T-cell (primary cell): ENCODE measurements at regions not wholly inside any gene's neighbourhood (a gene's known extent, or its start where the extent isn't known, plus 50 kb on each side); places are given as distances from the start of the nearest gene placed in this dataset.

Source experiments
- ATAC-seq, 4 experiments: fragments of 200-7000 bp in 3 of 4; fragments of 150-1000 bp in 1 of 4; cut with Tn5 transposase; replicated peaks in 1 of 4; 1 replicate in 3 of 4; 2 replicates in 1 of 4; pipeline ENCODE4 v1.10.0; 2021; ENCODE audit warnings: moderate library complexity in 3 of 4, mild to moderate bottlenecking in 2 of 4, moderate number of reproducible peaks in 1 of 4
- CTCF ChIA-PET, 2 donors: fragments of 300-600 bp; sonication (Branson Sonifier 250); formaldehyde crosslinking; loops; one replicate each; lab custom pipeline; 2022; ENCODE audit warnings: antibody characterized with exemption in 2 of 2; lab: Charles Lee
- POLR2A ChIA-PET, 2 donors: fragments of 300-600 bp; sonication (Branson Sonifier 250); formaldehyde crosslinking; loops; one replicate each; lab custom pipeline; 2022; ENCODE audit warnings: antibody characterized with exemption in 2 of 2; lab: Charles Lee
- DNase-seq, 35 experiments: peaks; one replicate each; pipeline versions ENCODE4 v3.0.0 to v3.0.0-alpha.2; 2013 to 2023
- H3K27ac ChIP-seq: one replicate; pipeline ENCODE4 v1.5.1; 2013; ENCODE audit warnings: low read length
- H3K27me3 ChIP-seq, 2 experiments: replicated peaks in 1 of 2; 1 replicate in 1 of 2; 2 replicates in 1 of 2; pipeline versions ENCODE4 v1.6.1 to v1.7.0; 2013; ENCODE audit warnings: low read length in 1 of 2, mixed read lengths in 1 of 2; ENCODE audit not compliant: control insufficient read depth in 2 of 2, insufficient read depth in 2 of 2; ENCODE audit errors: extremely low read depth in 1 of 2
- H3K36me3 ChIP-seq, 2 donors: 1 replicate in 1 of 2; 2 replicates in 1 of 2; pipeline versions ENCODE4 v1.6.1 to v1.7.0; 2013; ENCODE audit warnings: low read length in 1 of 2; ENCODE audit not compliant: control insufficient read depth in 2 of 2, insufficient read depth in 1 of 2; ENCODE audit errors: extremely low read depth in 1 of 2
- H3K4me1 ChIP-seq, 2 experiments: 1 replicate in 1 of 2; 2 replicates in 1 of 2; pipeline versions ENCODE4 v1.6.1 to v1.7.0; 2013; ENCODE audit warnings: low read length in 2 of 2, mixed read lengths in 1 of 2; ENCODE audit not compliant: insufficient read depth in 2 of 2, control insufficient read depth in 1 of 2; ENCODE audit errors: extremely low read depth in 1 of 2
- H3K4me3 ChIP-seq, 2 donors: 1 replicate in 1 of 2; 2 replicates in 1 of 2; pipeline versions ENCODE4 v1.5.1 to v1.7.0; 2013; ENCODE audit warnings: mild to moderate bottlenecking in 2 of 2, low read length in 1 of 2, moderate library complexity in 1 of 2; ENCODE audit not compliant: control insufficient read depth in 1 of 2; ENCODE audit errors: extremely low read depth in 1 of 2
- H3K9me3 ChIP-seq: 2 replicates; pipeline ENCODE4 v1.7.0; 2013
- H3K27ac Mint-ChIP-seq, 2 donors: one replicate each; pipeline ENCODE4 v1.8.0; 2020 to 2021; ENCODE audit warnings: mild to moderate bottlenecking in 2 of 2, mixed read lengths in 2 of 2
- H3K27me3 Mint-ChIP-seq, 2 donors: one replicate each; pipeline ENCODE4 v1.8.0; 2021 to 2022; ENCODE audit warnings: mixed read lengths in 2 of 2
- H3K36me3 Mint-ChIP-seq: one replicate; pipeline ENCODE4 v1.8.0; 2021; ENCODE audit warnings: mixed read lengths
- H3K4me1 Mint-ChIP-seq, 3 donors: one replicate each; pipeline ENCODE4 v1.8.0; 2020 to 2022; ENCODE audit warnings: mixed read lengths in 3 of 3, mild to moderate bottlenecking in 1 of 3
- H3K4me3 Mint-ChIP-seq, 3 donors: one replicate each; pipeline ENCODE4 v1.8.0; 2020 to 2022; ENCODE audit warnings: mild to moderate bottlenecking in 3 of 3, mixed read lengths in 3 of 3, moderate library complexity in 3 of 3
- H3K9me3 Mint-ChIP-seq, 3 donors: one replicate each; pipeline ENCODE4 v1.8.0; 2020 to 2022; ENCODE audit warnings: mixed read lengths in 3 of 3
- WGBS: methylation state at CpG from one replicate; pipeline ENCODE4 v1.1.5; 2013; ENCODE audit warnings: missing lambda C conversion rate; ENCODE audit not compliant: insufficient coverage; 5-methylcytosine and 5-hydroxymethylcytosine counted together

- WGBS: 75% methylated on average over 1 of the region's 5 CpGs
- Histone ChIP-seq H3K4me3 (no peak overlapping the region), H3K9me3 (no peaks in the 10 kb centered on the region), H3K4me1 (no peaks in the 10 kb centered on the region), H3K27ac (no peak overlapping the region), H3K27me3 (peaks cover 0 to 2% of the 10 kb centered on the region in 2 experiments), H3K36me3 (no peaks in the 10 kb centered on the region)
- CTCF ChIA-PET: no interaction called here
- H3K4me3 Mint-ChIP-seq: no peak overlapping the region
- H3K27me3 Mint-ChIP-seq: no peaks in the 10 kb centered on the region
- POLR2A ChIA-PET: no interaction called here
- no peaks in the 10 kb centered on the region for H3K36me3 Mint-ChIP-seq
- ATAC-seq (no peak), DNase-seq (no peak)
- no peaks in the 10 kb centered on the region for H3K4me1 Mint-ChIP-seq
- H3K9me3 Mint-ChIP-seq: peaks cover 0 to 7% (median 0%) of the 10 kb centered on the region in 3 donors
- H3K27ac Mint-ChIP-seq: no peak overlapping the region
Observed at GRCh38 chr12:127401536-127401935, 865.4 kb upstream of the TMEM132C start.

GRCh38 chr12:127411166-127411915 lies 855.6 kb upstream of the TMEM132C start:
- POLR2A ChIA-PET: no interaction called here
- no peak overlapping the region for H3K27ac Mint-ChIP-seq
- WGBS: 83% methylated on average over 4 of the region's 7 CpGs
- ATAC-seq (no peak), DNase-seq (no peak)
- Histone ChIP-seq H3K4me1 (no peaks in the 10 kb centered on the region), H3K9me3 (no peaks in the 10 kb centered on the region), H3K27me3 (peaks cover 0 to 3% of the 10 kb centered on the region in 2 experiments), H3K4me3 (no peak overlapping the region), H3K27ac (no peak overlapping the region), H3K36me3 (no peaks in the 10 kb centered on the region)
- no peaks in the 10 kb centered on the region for H3K27me3 Mint-ChIP-seq
- H3K4me1 Mint-ChIP-seq: no peaks in the 10 kb centered on the region
- H3K36me3 Mint-ChIP-seq: no peaks in the 10 kb centered on the region
- CTCF ChIA-PET: no interaction called here
- H3K4me3 Mint-ChIP-seq: no peak overlapping the region
- peaks cover 0 to 8% (median 0%) of the 10 kb centered on the region in 3 donors for H3K9me3 Mint-ChIP-seq

- Histone ChIP-seq H3K9me3 (no peaks in the 10 kb centered on the region), H3K36me3 (no peaks in the 10 kb centered on the region), H3K4me1 (no peaks in the 10 kb centered on the region), H3K27me3 (no peaks in the 10 kb centered on the region), H3K4me3 (no peak overlapping the region), H3K27ac (no peak overlapping the region)
- peaks cover 0 to 11% (median 0%) of the 10 kb centered on the region in 3 donors for H3K9me3 Mint-ChIP-seq
- ATAC-seq (no peak), DNase-seq (no peak)
- H3K4me3 Mint-ChIP-seq: no peak overlapping the region
- H3K27ac Mint-ChIP-seq: no peak overlapping the region
- H3K36me3 Mint-ChIP-seq: no peaks in the 10 kb centered on the region
- no peaks in the 10 kb centered on the region for H3K27me3 Mint-ChIP-seq
- WGBS: 89% methylated on average over 10 of the region's 11 CpGs
- CTCF ChIA-PET: no interaction called here
- POLR2A ChIA-PET: no interaction called here
- H3K4me1 Mint-ChIP-seq: no peaks in the 10 kb centered on the region
Observed at GRCh38 chr12:127411981-127412380, 855.0 kb upstream of the TMEM132C start.

- ChIA-PET POLR2A (no interaction called here), CTCF (interaction anchor here in 1 of 2 donors (0.7 kb wide), 1 partner anchor 30 kb away, joined by 3 read pairs; no protein-coding TSS in a partner anchor)
- ATAC-seq (no peak), DNase-seq (no peak)
- 67% methylated on average over 1 of the region's 4 CpGs for WGBS
- H3K27ac Mint-ChIP-seq: no peak overlapping the region
- H3K9me3 Mint-ChIP-seq: peaks cover 0 to 14% (median 4%) of the 10 kb centered on the region in 3 donors
- H3K4me3 Mint-ChIP-seq: no peak overlapping the region
- H3K27me3 ChIP-seq: no peaks in the 10 kb centered on the region
- no peaks in the 10 kb centered on the region for H3K4me1 ChIP-seq
- H3K27ac ChIP-seq: no peak overlapping the region
- no peaks in the 10 kb centered on the region for H3K27me3 Mint-ChIP-seq
- H3K36me3 Mint-ChIP-seq: no peaks in the 10 kb centered on the region
- H3K36me3 ChIP-seq: no peaks in the 10 kb centered on the region
- H3K4me1 Mint-ChIP-seq: no peaks in the 10 kb centered on the region
- no peaks in the 10 kb centered on the region for H3K9me3 ChIP-seq
- no peak overlapping the region for H3K4me3 ChIP-seq
Observed at GRCh38 chr12:127412866-127413265, 854.1 kb upstream of the TMEM132C start.

- Histone ChIP-seq H3K27ac (no peak overlapping the region), H3K9me3 (no peaks in the 10 kb centered on the region), H3K4me1 (no peaks in the 10 kb centered on the region), H3K27me3 (no peaks in the 10 kb centered on the region), H3K4me3 (no peak overlapping the region), H3K36me3 (no peaks in the 10 kb centered on the region)
- no peaks in the 10 kb centered on the region for H3K4me1 Mint-ChIP-seq
- no peaks in the 10 kb centered on the region for H3K36me3 Mint-ChIP-seq
- no peak overlapping the region for H3K4me3 Mint-ChIP-seq
- WGBS: 53% methylated on average over 7 of the region's 8 CpGs
- POLR2A ChIA-PET: no interaction called here
- no peak overlapping the region for H3K27ac Mint-ChIP-seq
- no peaks in the 10 kb centered on the region for H3K27me3 Mint-ChIP-seq
- DNase-seq (no peak), ATAC-seq (no peak)
- CTCF ChIA-PET: no interaction called here
- peaks cover 0 to 16% (median 4%) of the 10 kb centered on the region in 3 donors for H3K9me3 Mint-ChIP-seq
Observed at GRCh38 chr12:127414186-127414585, 852.8 kb upstream of the TMEM132C start.

- no peak overlapping the region for H3K4me3 Mint-ChIP-seq
- H3K36me3 ChIP-seq: no peaks in the 10 kb centered on the region
- H3K27me3 ChIP-seq: no peaks in the 10 kb centered on the region
- no peak for DNase-seq
- no peak overlapping the region for H3K27ac ChIP-seq
- peaks cover 0 to 16% (median 4%) of the 10 kb centered on the region in 3 donors for H3K9me3 Mint-ChIP-seq
- 93% methylated on average over 2 of the region's 2 CpGs for WGBS
- no peaks in the 10 kb centered on the region for H3K27me3 Mint-ChIP-seq
- no peaks in the 10 kb centered on the region for H3K36me3 Mint-ChIP-seq
- no peaks in the 10 kb centered on the region for H3K4me1 ChIP-seq
- H3K9me3 ChIP-seq: no peaks in the 10 kb centered on the region
- no peaks in the 10 kb centered on the region for H3K4me1 Mint-ChIP-seq
- H3K27ac Mint-ChIP-seq: no peak overlapping the region
- POLR2A ChIA-PET: no interaction called here
- CTCF ChIA-PET: no interaction called here
- no peak for ATAC-seq
- no peak overlapping the region for H3K4me3 ChIP-seq
Observed at GRCh38 chr12:127414636-127415035, 852.3 kb upstream of the TMEM132C start.
